TTC549 (cell line): ENCODE measurements at regions not wholly inside any gene's neighbourhood (a gene's known extent, or its start where the extent isn't known, plus 50 kb on each side); places are given as distances from the start of the nearest gene placed in this dataset.
"Not testable (repeated sequence)": the region's sequence is repeated elsewhere in the genome, so short reads cannot be mapped to it uniquely, and the experiment has no call there.

ENCODE experiments used
- FAIRE-seq: peaks from 2 replicates; lab custom pipeline; 2012; peaks lifted over from hg19 to GRCh38; lab: Jason Lieb, UNC

GRCh38 chr5:86554638-86555037 lies 63.1 kb upstream of the COX7C start:
- no peak for FAIRE-seq

GRCh38 chr5:86557920-86558319 lies 59.8 kb upstream of the COX7C start:
- FAIRE-seq = no peak

- no peak for FAIRE-seq
Measured at GRCh38 chr5:86565197-86565789, 52.4 kb upstream of the COX7C start.

- FAIRE-seq = not testable (repeated sequence)
Measured at GRCh38 chr5:86566030-86566429, 51.7 kb upstream of the COX7C start.
